Neuronal stem cell (in vitro differentiated cells): ENCODE measurements at regions not wholly inside any gene's neighbourhood (a gene's known extent, or its start where the extent isn't known, plus 50 kb on each side); places are given as distances from the start of the nearest gene placed in this dataset.
A peak's percentile ranks its signal among the peaks of the same experiment; 100 is the strongest.

Experiments used
- DNase-seq: peaks from one replicate; pipeline ENCODE4 v3.0.0-alpha.2; 2013; ENCODE audit warnings: low spot score
- H2AFZ ChIP-seq: one replicate; pipeline ENCODE4 v1.6.1; 2013; ENCODE audit warnings: mild to moderate bottlenecking, low read length, inconsistent platforms
- H2AK5ac ChIP-seq: 2 replicates; pipeline ENCODE4 v1.6.1; 2013; ENCODE audit warnings: low read depth, mild to moderate bottlenecking, inconsistent platforms, low read length, moderate library complexity, mixed read lengths
- H2BK120ac ChIP-seq: 2 replicates; pipeline ENCODE4 v1.6.1; 2013; ENCODE audit warnings: low read depth, mild to moderate bottlenecking, inconsistent platforms, low read length, moderate library complexity, mixed read lengths
- H2BK12ac ChIP-seq: one replicate; pipeline ENCODE4 v1.6.1; 2013; ENCODE audit warnings: low read length, inconsistent platforms
- H2BK15ac ChIP-seq: 2 replicates; pipeline ENCODE4 v1.6.1; 2013; ENCODE audit warnings: mild to moderate bottlenecking, low read length, inconsistent platforms, mixed read lengths
- H2BK5ac ChIP-seq: one replicate; pipeline ENCODE4 v1.6.1; 2013; ENCODE audit warnings: inconsistent platforms, mild to moderate bottlenecking, low read length, moderate library complexity
- H3K14ac ChIP-seq: one replicate; pipeline ENCODE4 v1.6.1; 2013; ENCODE audit warnings: low read length, inconsistent platforms
- H3K18ac ChIP-seq: 2 replicates; pipeline ENCODE4 v1.6.1; 2013; ENCODE audit warnings: low read length, inconsistent platforms
- H3K23ac ChIP-seq: 2 replicates; pipeline ENCODE4 v1.6.1; 2013; ENCODE audit warnings: low read depth, mild to moderate bottlenecking, mixed read lengths, low read length, inconsistent platforms; ENCODE audit not compliant: poor library complexity
- H3K27ac ChIP-seq: replicated peaks from 3 replicates; pipeline ENCODE4 v1.5.1; 2013; ENCODE audit warnings: low read length, inconsistent platforms
- H3K27me3 ChIP-seq, 3 experiments: 2 replicates each; pipeline ENCODE4 v1.6.1; 2013; ENCODE audit warnings: low read length in 3 of 3, mild to moderate bottlenecking in 2 of 3, inconsistent platforms in 1 of 3, low read depth in 1 of 3, mixed read lengths in 1 of 3, moderate library complexity in 1 of 3; ENCODE audit not compliant: control insufficient read depth in 3 of 3, insufficient read depth in 3 of 3
- H3K36me3 ChIP-seq, 2 donors: replicated peaks in 1 of 2; 2 replicates each; pipeline ENCODE4 v1.6.1; 2013; ENCODE audit warnings: low read length in 2 of 2; ENCODE audit not compliant: control insufficient read depth in 2 of 2, insufficient read depth in 2 of 2
- H3K4ac ChIP-seq: 2 replicates; pipeline ENCODE4 v1.6.1; 2013; ENCODE audit warnings: inconsistent platforms, mild to moderate bottlenecking, low read length, moderate library complexity
- H3K4me1 ChIP-seq, 2 donors: 1 replicate in 1 of 2; 2 replicates in 1 of 2; pipeline ENCODE4 v1.6.1; 2013; ENCODE audit warnings: low read length in 2 of 2, low read depth in 1 of 2; ENCODE audit not compliant: control insufficient read depth in 2 of 2, insufficient read depth in 1 of 2
- H3K4me2 ChIP-seq: one replicate; pipeline ENCODE4 v1.6.1; 2013; ENCODE audit warnings: mild to moderate bottlenecking, low read length, inconsistent platforms; ENCODE audit not compliant: insufficient read depth, poor library complexity, severe bottlenecking
- H3K4me3 ChIP-seq, 2 donors: 2 replicates each; pipeline ENCODE4 v1.5.1; 2013; ENCODE audit warnings: low read length in 2 of 2, mild to moderate bottlenecking in 2 of 2, inconsistent platforms in 1 of 2, moderate library complexity in 1 of 2
- H3K79me1 ChIP-seq: one replicate; pipeline ENCODE4 v1.6.1; 2013; ENCODE audit warnings: low read depth, mild to moderate bottlenecking, inconsistent platforms, low read length, moderate library complexity
- H3K9ac ChIP-seq: one replicate; pipeline ENCODE4 v1.6.1; 2013; ENCODE audit warnings: mild to moderate bottlenecking, low read depth, low read length, inconsistent platforms; ENCODE audit not compliant: poor library complexity
- H3K9me3 ChIP-seq, 2 donors: replicated peaks in 1 of 2; 2 replicates each; pipeline versions ENCODE3 to v1.6.1; 2013; ENCODE audit warnings: low read length in 2 of 2, mild to moderate bottlenecking in 2 of 2, inconsistent platforms in 1 of 2, low read depth in 1 of 2, mixed read lengths in 1 of 2, moderate library complexity in 1 of 2; ENCODE audit not compliant: control insufficient read depth in 2 of 2, insufficient read depth in 1 of 2
- H4K8ac ChIP-seq: one replicate; pipeline ENCODE4 v1.6.1; 2013; ENCODE audit warnings: low read depth, mild to moderate bottlenecking, inconsistent platforms, low read length, moderate library complexity
- H4K91ac ChIP-seq: one replicate; pipeline ENCODE4 v1.6.1; 2013; ENCODE audit warnings: low read length, low read depth, mild to moderate bottlenecking, inconsistent platforms; ENCODE audit not compliant: poor library complexity
- WGBS, 2 donors: extraction: QIAGEN DNeasy Blood & Tissue Kit; methylation state at CpG; one replicate each; pipeline ENCODE4 v1.1.7; 2013; ENCODE audit warnings: missing lambda C conversion rate in 2 of 2, mixed read lengths in 1 of 2; ENCODE audit not compliant: insufficient read length in 2 of 2, insufficient replicate concordance in 1 of 2; ENCODE audit errors: extremely low coverage in 2 of 2; 5-methylcytosine and 5-hydroxymethylcytosine counted together

GRCh38 chr21:28518630-28519029, 474.0 kb downstream of the LTN1 start:
- Histone ChIP-seq H2AFZ (no peak overlapping the region), H3K27me3 (no peaks in the 10 kb centered on the region), H3K4me1 (no peaks in the 10 kb centered on the region), H3K4me2 (no peak overlapping the region), H3K4ac (no peak overlapping the region), H2BK12ac (no peak overlapping the region), H3K18ac (no peak overlapping the region), H2BK5ac (no peak overlapping the region), H4K91ac (no peak overlapping the region), H3K4me3 (no peak overlapping the region), H3K79me1 (no peaks in the 10 kb centered on the region), H4K8ac (no peak overlapping the region), H3K23ac (no peak overlapping the region), H2BK120ac (no peak overlapping the region), H3K27ac (no peak overlapping the region), H3K9ac (no peak overlapping the region), H3K36me3 (no peaks in the 10 kb centered on the region), H3K9me3 (no peaks in the 10 kb centered on the region), H2AK5ac (no peak overlapping the region), H2BK15ac (no peak overlapping the region), H3K14ac (no peak overlapping the region)
- whole genome bisulfite sequencing, 2 donors, result no CpG with 5 or more reads among the region's 3 CpGs
- no peak for DNase-seq

- no peak overlapping the region for H3K4me2 ChIP-seq
- no peak overlapping the region for H2BK15ac ChIP-seq
- H3K36me3 ChIP-seq, result no peaks in the 10 kb centered on the region
- H3K27ac ChIP-seq, result no peak overlapping the region
- no peak overlapping the region for H3K14ac ChIP-seq
- H2BK120ac ChIP-seq, result no peak overlapping the region
- no peaks in the 10 kb centered on the region for H3K27me3 ChIP-seq
- H3K79me1 ChIP-seq, result no peaks in the 10 kb centered on the region
- no peaks in the 10 kb centered on the region for H3K9me3 ChIP-seq
- no peak overlapping the region for H3K4me3 ChIP-seq
- no peak overlapping the region for H3K23ac ChIP-seq
- no peak overlapping the region for H2AK5ac ChIP-seq
- no peak overlapping the region for H3K4ac ChIP-seq
- WGBS, 2 donors, result no CpG with 5 or more reads among the region's 6 CpGs
- no peak overlapping the region for H2BK12ac ChIP-seq
- peak; percentile 45 for DNase-seq
- no peak overlapping the region for H3K18ac ChIP-seq
- H2AFZ ChIP-seq, result peak overlapping the region; percentile 57
- H3K9ac ChIP-seq, result no peak overlapping the region
- H2BK5ac ChIP-seq, result no peak overlapping the region
- no peak overlapping the region for H4K8ac ChIP-seq
- no peak overlapping the region for H4K91ac ChIP-seq
- no peaks in the 10 kb centered on the region for H3K4me1 ChIP-seq
Measured at GRCh38 chr21:28516991-28517592, 475.6 kb downstream of the LTN1 start.

GRCh38 chr21:28516021-28516420, 476.7 kb downstream of the LTN1 start:
- H3K9ac ChIP-seq, result no peak overlapping the region
- no peaks in the 10 kb centered on the region for H3K79me1 ChIP-seq
- H3K14ac ChIP-seq, result no peak overlapping the region
- no peak overlapping the region for H3K4ac ChIP-seq
- H2AFZ ChIP-seq, result no peak overlapping the region
- H2BK120ac ChIP-seq, result no peak overlapping the region
- H4K8ac ChIP-seq, result no peak overlapping the region
- no peak overlapping the region for H3K27ac ChIP-seq
- no peak overlapping the region for H4K91ac ChIP-seq
- no peaks in the 10 kb centered on the region for H3K27me3 ChIP-seq
- WGBS, 2 donors, result no CpG with 5 or more reads among the region's 1 CpG
- H3K9me3 ChIP-seq, result no peaks in the 10 kb centered on the region
- no peak overlapping the region for H2BK12ac ChIP-seq
- H2AK5ac ChIP-seq, result no peak overlapping the region
- no peaks in the 10 kb centered on the region for H3K4me1 ChIP-seq
- no peak for DNase-seq
- no peak overlapping the region for H2BK5ac ChIP-seq
- no peak overlapping the region for H3K18ac ChIP-seq
- no peak overlapping the region for H3K4me2 ChIP-seq
- no peak overlapping the region for H2BK15ac ChIP-seq
- no peaks in the 10 kb centered on the region for H3K36me3 ChIP-seq
- no peak overlapping the region for H3K23ac ChIP-seq
- no peak overlapping the region for H3K4me3 ChIP-seq

- Histone ChIP-seq H3K4ac (no peak overlapping the region), H3K9me3 (no peaks in the 10 kb centered on the region), H2AK5ac (no peak overlapping the region), H3K27ac (no peak overlapping the region), H3K27me3 (no peaks in the 10 kb centered on the region), H4K91ac (no peak overlapping the region), H3K23ac (no peak overlapping the region), H3K4me2 (no peak overlapping the region), H3K9ac (no peak overlapping the region), H2AFZ (no peak overlapping the region), H3K14ac (no peak overlapping the region), H2BK12ac (no peak overlapping the region), H3K4me1 (no peaks in the 10 kb centered on the region), H4K8ac (no peak overlapping the region), H3K4me3 (no peak overlapping the region), H3K36me3 (no peaks in the 10 kb centered on the region), H2BK5ac (no peak overlapping the region), H3K18ac (no peak overlapping the region), H2BK120ac (no peak overlapping the region), H3K79me1 (no peaks in the 10 kb centered on the region), H2BK15ac (no peak overlapping the region)
- DNase-seq, result no peak
- no CpG with 5 or more reads among the region's 1 CpG for whole genome bisulfite sequencing, 2 donors
Measured at GRCh38 chr21:28513428-28513827, 479.2 kb downstream of the LTN1 start.
